RKO (cell line): ENCODE measurements at regions not wholly inside any gene's neighbourhood (a gene's known extent, or its start where the extent isn't known, plus 50 kb on each side); places are given as distances from the start of the nearest gene placed in this dataset.

ENCODE experiments used
- DNase-seq: peaks from one replicate; pipeline ENCODE4 v3.0.0-alpha.2; 2016; ENCODE audit warnings: low spot score

GRCh38 chr12:12017135-12017581 is 53.6 kb upstream of the BCL2L14 start:
- DNase-seq: no peak

GRCh38 chr12:12017798-12018197 is 52.9 kb upstream of the BCL2L14 start:
- no peak for DNase-seq

GRCh38 chr12:12018454-12018853 is 52.3 kb upstream of the BCL2L14 start:
- no peak for DNase-seq

- DNase-seq: no peak
Measured at GRCh38 chr12:12019881-12020280, 50.9 kb upstream of the BCL2L14 start.

- DNase-seq: no peak
Measured at GRCh38 chr12:12020762-12021161, 50.0 kb upstream of the BCL2L14 start.
